OCI-LY3 (cell line): ENCODE measurements at regions not wholly inside any gene's neighbourhood (a gene's known extent, or its start where the extent isn't known, plus 50 kb on each side); places are given as distances from the start of the nearest gene placed in this dataset.

Source experiments
- H2AFZ ChIP-seq: fragments of 200-600, 300-600 bp; shearing (Covaris generic); 2 replicates; pipeline ENCODE4 v1.6.0; 2014; ENCODE audit warnings: antibody characterized with exemption, low read depth, low read length
- H3K27ac ChIP-seq: fragments of 200-600, 300-600 bp; sonication (generic); 2 replicates; pipeline ENCODE4 v1.5.1; 2014; ENCODE audit warnings: mild to moderate bottlenecking, low read length, moderate library complexity, mixed read lengths
- H3K27me3 ChIP-seq: fragments of 200-600, 300-600 bp; sonication (generic); 2 replicates; pipeline ENCODE4 v1.6.1; 2014; ENCODE audit warnings: low read depth, low read length, mixed read lengths
- H3K36me3 ChIP-seq: fragments of 200-600, 300-600 bp; sonication (generic); replicated peaks from 2 replicates; pipeline ENCODE3; 2014; ENCODE audit warnings: low read depth, low read length, mixed read lengths
- H3K4me1 ChIP-seq: fragments of 300-600, 200-600 bp; sonication (generic); 2 replicates; pipeline ENCODE4 v1.6.1; 2014; ENCODE audit warnings: low read length, mixed read lengths
- H3K4me2 ChIP-seq: fragments of 200-600, 300-600 bp; sonication (generic); 2 replicates; pipeline ENCODE4 v1.6.1; 2014; ENCODE audit warnings: low read length, mixed read lengths
- H3K4me3 ChIP-seq: fragments of 300-600, 200-600 bp; sonication (generic); 2 replicates; pipeline ENCODE4 v1.5.1; 2014; ENCODE audit warnings: antibody characterized with exemption, mild to moderate bottlenecking, low read length, moderate library complexity
- H3K79me2 ChIP-seq: fragments of 300-600, 200-600 bp; shearing (Covaris generic); 2 replicates; pipeline ENCODE4 v1.6.1; 2014; ENCODE audit warnings: mild to moderate bottlenecking, low read length, mixed read lengths
- H3K9ac ChIP-seq: fragments of 300-600, 200-600 bp; shearing (Covaris generic); 2 replicates; pipeline ENCODE4 v1.6.0; 2014; ENCODE audit warnings: mild to moderate bottlenecking, low read length, moderate library complexity
- H3K9me3 ChIP-seq: fragments of 200-600, 300-600 bp; shearing (Covaris generic); 2 replicates; pipeline ENCODE4 v1.6.1; 2014; ENCODE audit warnings: low read length, mixed read lengths; ENCODE audit not compliant: insufficient read depth
- H4K20me1 ChIP-seq: fragments of 200-600, 300-600 bp; sonication (generic); 2 replicates; pipeline ENCODE4 v1.6.1; 2016; ENCODE audit warnings: low read length, mixed read lengths; ENCODE audit not compliant: insufficient read depth
- CTCF ChIP-seq: fragments of 200-600, 300-600 bp; sonication (generic); IDR thresholded peaks from 2 replicates; pipeline ENCODE4 v1.5.1; 2014; ENCODE audit warnings: antibody characterized with exemption, low read length, low read depth
- EZH2phosphoT487 ChIP-seq: fragments of 200-600 bp; shearing (Covaris generic); IDR thresholded peaks from 2 replicates; pipeline ENCODE4 v1.6.1; 2018; ENCODE audit warnings: antibody characterized with exemption, mixed run types, low read depth

GRCh38 chr4:123553279-123553678 is 156.7 kb downstream of the SPRY1 start:
- Histone ChIP-seq H3K4me2 (no peak overlapping the region), H3K27ac (no peak overlapping the region)

GRCh38 chr4:123553733-123554637 is 157.4 kb downstream of the SPRY1 start:
- no peak overlapping the region for H3K4me2 ChIP-seq
- H3K9me3 ChIP-seq, result no peaks in the 10 kb centered on the region
- H3K4me3 ChIP-seq, result no peak overlapping the region
- no peaks in the 10 kb centered on the region for H4K20me1 ChIP-seq
- H3K27me3 ChIP-seq, result 0 out of 2 replicates have a peak, but pooled peaks cover under 1% of the 10 kb centered on the region
- no peak overlapping the region for H3K27ac ChIP-seq
- TF ChIP-seq EZH2phosphoT487, result no peak
- H3K9ac ChIP-seq, result no peak overlapping the region
- no peak overlapping the region for H2AFZ ChIP-seq
- H3K4me1 ChIP-seq, result no peaks in the 10 kb centered on the region
- H3K36me3 ChIP-seq, result no peaks in the 10 kb centered on the region
- H3K79me2 ChIP-seq, result no peaks in the 10 kb centered on the region

More at GRCh38 chr4:123553279-123553678, 156.7 kb downstream of the SPRY1 start:
- TF ChIP-seq EZH2phosphoT487 (no peak), CTCF (no peak)
- Histone ChIP-seq H4K20me1 (no peaks in the 10 kb centered on the region), H3K9ac (no peak overlapping the region), H3K36me3 (no peaks in the 10 kb centered on the region), H2AFZ (no peak overlapping the region), H3K9me3 (no peaks in the 10 kb centered on the region), H3K4me3 (no peak overlapping the region), H3K79me2 (no peaks in the 10 kb centered on the region), H3K27me3 (no peaks in the 10 kb centered on the region), H3K4me1 (no peaks in the 10 kb centered on the region)

- H3K27ac ChIP-seq, result no peak overlapping the region
Observed at GRCh38 chr4:123554801-123555232, 158.2 kb downstream of the SPRY1 start.

GRCh38 chr4:123555233-123555806 is 158.7 kb downstream of the SPRY1 start:
- Histone ChIP-seq H3K27me3 (peaks cover 14% of the 10 kb centered on the region), H3K27ac (no peak overlapping the region), H3K36me3 (no peaks in the 10 kb centered on the region), H3K79me2 (no peaks in the 10 kb centered on the region), H3K4me2 (no peak overlapping the region), H3K4me1 (no peaks in the 10 kb centered on the region), H3K9ac (no peak overlapping the region), H2AFZ (no peak overlapping the region), H4K20me1 (no peaks in the 10 kb centered on the region), H3K9me3 (no peaks in the 10 kb centered on the region), H3K4me3 (no peak overlapping the region)
- TF ChIP-seq EZH2phosphoT487, result no peak
- TF ChIP-seq CTCF, result no peak

More at GRCh38 chr4:123554801-123555232, 158.2 kb downstream of the SPRY1 start:
- no peaks in the 10 kb centered on the region for H3K9me3 ChIP-seq
- H3K36me3 ChIP-seq, result no peaks in the 10 kb centered on the region
- no peaks in the 10 kb centered on the region for H3K4me1 ChIP-seq
- H3K4me2 ChIP-seq, result no peak overlapping the region
- no peak for TF ChIP-seq EZH2phosphoT487
- no peak for TF ChIP-seq CTCF
- peaks cover 9% of the 10 kb centered on the region for H3K27me3 ChIP-seq
- H3K9ac ChIP-seq, result no peak overlapping the region
- no peak overlapping the region for H2AFZ ChIP-seq
- H3K79me2 ChIP-seq, result no peaks in the 10 kb centered on the region
- no peak overlapping the region for H3K4me3 ChIP-seq
- no peaks in the 10 kb centered on the region for H4K20me1 ChIP-seq
